ENCODE measurements at regions not wholly inside any gene's neighbourhood (a gene's known extent, or its start where the extent isn't known, plus 50 kb on each side); places are given as distances from the start of the nearest gene placed in this dataset.

DNA sequence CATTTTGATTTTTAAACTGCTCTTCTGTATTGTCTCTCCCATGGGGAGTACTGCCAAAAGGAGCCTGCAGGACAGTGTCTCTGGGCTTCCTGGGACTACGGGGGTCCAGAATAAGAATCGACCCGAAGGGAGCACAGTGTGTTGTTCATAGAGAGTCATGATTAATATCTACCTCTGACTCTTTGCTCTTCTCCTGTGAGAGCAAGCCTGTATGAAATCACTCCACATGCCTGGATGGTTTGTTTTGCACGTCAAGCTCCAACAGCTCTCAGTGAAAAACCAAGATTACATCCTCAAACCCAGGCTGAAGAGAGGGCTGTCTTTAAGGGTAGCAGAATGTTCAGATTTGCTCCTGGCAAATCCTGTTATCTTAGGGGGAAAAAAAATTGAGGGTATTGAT, 1860.0 kb upstream of the WWC1 start:
- Histone ChIP-seq H2AFZ (no peak overlapping the region), H3K4me3 (no peak overlapping the region), H3K4me2 (ENCODE audit: unreplicated experiment) (no peak overlapping the region), H3K4me1 (ENCODE audit: insufficient read depth) (no peaks in the 10 kb centered on the region), H3K36me3 (ENCODE audit: low read depth) (no peaks in the 10 kb centered on the region), H3K27me3 (replicated peaks; ENCODE audit: insufficient read depth) (no peaks in the 10 kb centered on the region), H3K79me2 (ENCODE audit: insufficient read depth) (no peaks in the 10 kb centered on the region), H3K9me2 (ENCODE audit: insufficient read depth) (no peaks in the 10 kb centered on the region), H3K9ac (no peak overlapping the region), H3K27ac (no peak overlapping the region), H3F3A (ENCODE audit: insufficient read depth) (no peaks in the 10 kb centered on the region), H3K9me3 (ENCODE audit: low read depth) (no peaks in the 10 kb centered on the region), H4K20me1 (ENCODE audit: insufficient read depth) (no peaks in the 10 kb centered on the region)
- WGBS, 2 experiments (ENCODE audit: low coverage in 1 of 2, low lambda C conversion rate in 2 of 2, missing lambda C conversion rate in 2 of 2): 3 to 10% methylated on average over 4 of the region's 4 CpGs
- no peak for TF ChIP-seq EZH2 (IDR thresholded peaks at IDR 0.05; ENCODE audit: insufficient read depth, poor library complexity, severe bottlenecking)
- no peak for TF ChIP-seq EZH2phosphoT487 (IDR thresholded peaks at IDR 0.05; ENCODE audit: insufficient read depth, low read depth)
- in situ Hi-C loops (cut with MboI): no loop called here
- no peak for DNase-seq

DNA sequence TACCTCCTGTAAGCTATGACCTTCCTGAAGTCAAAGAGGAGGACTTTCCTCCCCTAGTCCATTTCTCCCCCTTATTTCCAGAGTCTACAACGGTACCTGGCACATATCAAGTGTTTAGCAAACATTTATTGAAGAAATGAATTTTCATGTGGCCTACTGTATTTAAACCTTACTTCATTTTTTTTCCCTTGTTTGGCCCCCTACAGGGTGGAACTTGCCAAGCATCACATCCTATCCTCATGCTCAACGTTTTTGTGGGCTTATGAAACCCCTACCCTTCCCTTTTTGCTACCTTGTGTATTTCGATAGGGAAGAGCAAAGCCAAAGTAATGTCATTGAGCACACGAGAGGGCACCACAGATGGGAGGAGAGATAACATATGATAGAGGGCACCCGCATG, 1857.8 kb upstream of the WWC1 start:
- Histone ChIP-seq H3K9ac (no peak overlapping the region), H3K9me2 (ENCODE audit: insufficient read depth) (no peaks in the 10 kb centered on the region), H4K20me1 (ENCODE audit: insufficient read depth) (no peaks in the 10 kb centered on the region), H3K4me2 (ENCODE audit: unreplicated experiment) (no peak overlapping the region), H3K36me3 (ENCODE audit: low read depth) (no peaks in the 10 kb centered on the region), H3K9me3 (ENCODE audit: low read depth) (no peaks in the 10 kb centered on the region), H3K27me3 (replicated peaks; ENCODE audit: insufficient read depth) (no peaks in the 10 kb centered on the region), H2AFZ (no peak overlapping the region), H3K4me3 (no peak overlapping the region), H3K27ac (no peak overlapping the region), H3K79me2 (ENCODE audit: insufficient read depth) (no peaks in the 10 kb centered on the region), H3F3A (ENCODE audit: insufficient read depth) (no peaks in the 10 kb centered on the region), H3K4me1 (ENCODE audit: insufficient read depth) (no peaks in the 10 kb centered on the region)
- in situ Hi-C loops (cut with MboI): no loop called here
- 20 to 23% methylated on average over 5 of the region's 5 CpGs for WGBS, 2 experiments (ENCODE audit: low coverage in 1 of 2, low lambda C conversion rate in 2 of 2, missing lambda C conversion rate in 2 of 2)
- no peak for DNase-seq
- TF ChIP-seq EZH2phosphoT487 (IDR thresholded peaks at IDR 0.05; ENCODE audit: insufficient read depth, low read depth): no peak
- no peak for TF ChIP-seq EZH2 (IDR thresholded peaks at IDR 0.05; ENCODE audit: insufficient read depth, poor library complexity, severe bottlenecking)

DNA sequence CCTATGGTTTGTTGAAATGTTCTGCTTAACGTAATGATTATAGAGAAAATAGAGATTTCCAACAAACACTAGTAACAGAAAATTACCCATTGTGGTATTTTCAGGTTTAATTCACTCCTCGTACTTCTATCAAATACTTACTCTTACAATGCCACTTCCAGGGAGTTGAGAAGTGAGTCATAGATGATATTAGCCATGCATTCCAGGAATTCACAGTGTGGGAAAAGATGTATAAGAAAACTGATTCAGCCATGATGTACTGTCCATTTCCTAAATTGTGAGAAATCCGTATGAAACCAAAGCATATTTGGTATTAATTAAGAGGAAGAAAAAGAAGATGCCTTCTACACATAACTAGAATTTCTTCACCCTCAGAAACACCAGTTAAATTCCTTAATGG, 1854.6 kb upstream of the WWC1 start:
- Histone ChIP-seq H3K27ac (no peak overlapping the region), H3K9me3 (ENCODE audit: low read depth) (no peaks in the 10 kb centered on the region), H3K79me2 (ENCODE audit: insufficient read depth) (no peaks in the 10 kb centered on the region), H3F3A (ENCODE audit: insufficient read depth) (no peaks in the 10 kb centered on the region), H3K4me1 (ENCODE audit: insufficient read depth) (no peaks in the 10 kb centered on the region), H3K9ac (no peak overlapping the region), H3K4me2 (ENCODE audit: unreplicated experiment) (no peak overlapping the region), H3K4me3 (no peak overlapping the region), H4K20me1 (ENCODE audit: insufficient read depth) (no peaks in the 10 kb centered on the region), H3K27me3 (replicated peaks; ENCODE audit: insufficient read depth) (no peaks in the 10 kb centered on the region), H2AFZ (no peak overlapping the region), H3K36me3 (ENCODE audit: low read depth) (no peaks in the 10 kb centered on the region), H3K9me2 (ENCODE audit: insufficient read depth) (no peaks in the 10 kb centered on the region)
- no peak for DNase-seq
- WGBS, 2 experiments (ENCODE audit: low coverage in 1 of 2, low lambda C conversion rate in 2 of 2, missing lambda C conversion rate in 2 of 2): 23 to 25% methylated on average over 3 of the region's 3 CpGs
- no peak for TF ChIP-seq EZH2 (IDR thresholded peaks at IDR 0.05; ENCODE audit: insufficient read depth, poor library complexity, severe bottlenecking)
- no peak for TF ChIP-seq EZH2phosphoT487 (IDR thresholded peaks at IDR 0.05; ENCODE audit: insufficient read depth, low read depth)
- in situ Hi-C loops (cut with MboI): no loop called here

DNA sequence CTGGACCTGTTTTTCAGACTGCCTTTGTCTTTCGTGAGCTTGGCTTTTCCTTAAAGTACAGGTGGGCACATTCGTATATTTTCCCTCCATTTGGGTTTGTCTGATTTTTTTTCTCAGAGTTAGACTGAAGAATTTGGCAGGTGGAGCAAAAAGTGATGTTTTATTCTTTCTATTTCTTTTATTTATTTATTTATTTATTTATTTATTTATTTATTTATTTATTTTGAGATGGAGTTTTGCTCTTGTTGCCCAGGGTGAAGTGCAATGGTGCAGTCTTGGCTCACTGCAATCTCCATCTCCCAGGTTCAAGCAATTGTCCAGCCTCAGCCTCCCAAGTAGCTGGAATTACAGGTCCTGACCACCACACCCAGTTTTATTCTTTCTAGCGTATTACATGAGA, 1805.1 kb upstream of the WWC1 start:
- Histone ChIP-seq H3F3A (ENCODE audit: insufficient read depth) (no peaks in the 10 kb centered on the region), H3K4me1 (ENCODE audit: insufficient read depth) (no peaks in the 10 kb centered on the region), H3K36me3 (ENCODE audit: low read depth) (no peaks in the 10 kb centered on the region), H3K9me2 (ENCODE audit: insufficient read depth) (no peaks in the 10 kb centered on the region), H3K4me2 (ENCODE audit: unreplicated experiment) (no peak overlapping the region), H3K79me2 (ENCODE audit: insufficient read depth) (no peaks in the 10 kb centered on the region), H3K27me3 (replicated peaks; ENCODE audit: insufficient read depth) (no peaks in the 10 kb centered on the region), H4K20me1 (ENCODE audit: insufficient read depth) (no peaks in the 10 kb centered on the region), H2AFZ (no peak overlapping the region), H3K4me3 (no peak overlapping the region), H3K9ac (no peak overlapping the region), H3K27ac (no peak overlapping the region), H3K9me3 (ENCODE audit: low read depth) (no peaks in the 10 kb centered on the region)
- no peak for DNase-seq
- TF ChIP-seq EZH2 (IDR thresholded peaks at IDR 0.05; ENCODE audit: insufficient read depth, poor library complexity, severe bottlenecking): no peak
- WGBS, 2 experiments (ENCODE audit: low coverage in 1 of 2, low lambda C conversion rate in 2 of 2, missing lambda C conversion rate in 2 of 2): 47 to 49% methylated on average over 3 of the region's 3 CpGs
- in situ Hi-C loops (cut with MboI): no loop called here

DNA sequence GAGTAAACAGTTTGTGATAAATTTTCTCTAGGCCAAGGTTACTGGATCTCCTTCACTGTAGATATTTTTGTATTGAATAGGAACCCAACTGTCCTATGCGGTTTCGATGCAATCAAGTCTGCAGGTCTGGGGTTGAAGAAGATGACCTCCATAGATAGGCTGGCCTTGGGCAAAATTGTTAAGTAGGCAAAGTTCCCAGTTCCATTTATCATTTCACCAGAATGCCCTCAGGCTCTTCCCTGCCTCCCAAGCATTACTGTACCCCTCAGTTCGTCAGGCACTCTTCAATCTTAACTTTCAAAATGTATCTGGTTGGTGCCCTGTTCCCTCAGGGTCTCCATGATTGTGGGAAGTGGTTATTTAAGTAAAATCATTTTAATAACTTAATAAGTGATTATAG, 1802.9 kb upstream of the WWC1 start:
- no peak for DNase-seq
- no peaks in the 10 kb centered on the region for H3K9me3 ChIP-seq (ENCODE audit: low read depth)
- in situ Hi-C loops (cut with MboI): no loop called here
- H3K4me3 ChIP-seq: no peak overlapping the region
- H3K36me3 ChIP-seq (ENCODE audit: low read depth): no peaks in the 10 kb centered on the region
- no peaks in the 10 kb centered on the region for H3K4me1 ChIP-seq (ENCODE audit: insufficient read depth)
- H4K20me1 ChIP-seq (ENCODE audit: insufficient read depth): no peaks in the 10 kb centered on the region
- TF ChIP-seq EZH2phosphoT487 (IDR thresholded peaks at IDR 0.05; ENCODE audit: insufficient read depth, low read depth) (no peak), EZH2 (IDR thresholded peaks at IDR 0.05; ENCODE audit: insufficient read depth, poor library complexity, severe bottlenecking) (no peak)
- no peaks in the 10 kb centered on the region for H3K79me2 ChIP-seq (ENCODE audit: insufficient read depth)
- no peak overlapping the region for H2AFZ ChIP-seq
- no peak overlapping the region for H3K4me2 ChIP-seq (ENCODE audit: unreplicated experiment)
- H3K27ac ChIP-seq: no peak overlapping the region
- 26 to 27% methylated on average over 3 of the region's 3 CpGs for WGBS, 2 experiments (ENCODE audit: low coverage in 1 of 2, low lambda C conversion rate in 2 of 2, missing lambda C conversion rate in 2 of 2)
- H3K9ac ChIP-seq: no peak overlapping the region
- H3K27me3 ChIP-seq (replicated peaks; ENCODE audit: insufficient read depth): no peaks in the 10 kb centered on the region
- H3F3A ChIP-seq (ENCODE audit: insufficient read depth): no peaks in the 10 kb centered on the region
- H3K9me2 ChIP-seq (ENCODE audit: insufficient read depth): no peaks in the 10 kb centered on the region
